K562 (cell line): ENCODE measurements at regions not wholly inside any gene's neighbourhood (a gene's known extent, or its start where the extent isn't known, plus 50 kb on each side); places are given as distances from the start of the nearest gene placed in this dataset.

Source experiments
- BCL6 ChIP-seq: fragments of 250-450 bp; sonication (Bioruptor Pico); IDR thresholded peaks from 2 replicates; pipeline ENCODE4 v1.4.0; 2020
- ILF3 ChIP-seq: fragments of 450-650 bp; IDR thresholded peaks from 2 replicates; pipeline ENCODE4 v1.6.1; 2018; ENCODE audit warnings: antibody characterized with exemption, mild to moderate bottlenecking, moderate library complexity, borderline replicate concordance
- NCOA1 ChIP-seq: fragments of 450-650 bp; IDR thresholded peaks from 2 replicates; pipeline ENCODE4 v1.6.1; 2016; ENCODE audit warnings: low read depth
- PHF8 ChIP-seq: fragments of 200-600 bp; sonication (generic); IDR thresholded peaks from 2 replicates; pipeline ENCODE4 v1.6.1; 2012; ENCODE audit warnings: mixed run types, mild to moderate bottlenecking, inconsistent platforms, low read length, moderate library complexity, borderline replicate concordance
- SRSF3 ChIP-seq: fragments of 200-400 bp; formaldehyde crosslinking; IDR thresholded peaks from 2 replicates; pipeline ENCODE4 v1.6.1; 2016; ENCODE audit warnings: mild to moderate bottlenecking, low read length, moderate library complexity; ENCODE audit not compliant: insufficient read depth
- ZBTB1 ChIP-seq: sonication (generic); formaldehyde crosslinking; IDR thresholded peaks from 2 replicates; pipeline ENCODE4 v1.8.1; 2023; ENCODE audit warnings: missing genetic modification reagents, low read depth, mild to moderate bottlenecking, borderline replicate concordance
- ZBTB33 ChIP-seq: sonication (generic); formaldehyde crosslinking; IDR thresholded peaks from 2 replicates; pipeline ENCODE4 v1.8.1; 2023; ENCODE audit warnings: mild to moderate bottlenecking, missing genetic modification reagents
- TF ChIP-seq, protein P1 (sequence below), 2 experiments: fragments of 450-650 bp; formaldehyde crosslinking in 1 of 2; IDR thresholded peaks; 2 replicates each; pipeline versions ENCODE4 v1.4.0 to v1.6.1; 2014 to 2020; ENCODE audit warnings: mild to moderate bottlenecking in 2 of 2, borderline replicate concordance in 1 of 2, low read depth in 1 of 2
- TF ChIP-seq, protein P2 (sequence below): fragments of 450-650 bp; IDR thresholded peaks from 2 replicates; pipeline ENCODE4 v1.6.1; 2014; ENCODE audit warnings: low read depth, mild to moderate bottlenecking, moderate library complexity, borderline replicate concordance

GRCh38 chr16:85323230-85323960, 211.1 kb upstream of the CIBAR2 start (continued):
- TF ChIP-seq, protein P1, sequence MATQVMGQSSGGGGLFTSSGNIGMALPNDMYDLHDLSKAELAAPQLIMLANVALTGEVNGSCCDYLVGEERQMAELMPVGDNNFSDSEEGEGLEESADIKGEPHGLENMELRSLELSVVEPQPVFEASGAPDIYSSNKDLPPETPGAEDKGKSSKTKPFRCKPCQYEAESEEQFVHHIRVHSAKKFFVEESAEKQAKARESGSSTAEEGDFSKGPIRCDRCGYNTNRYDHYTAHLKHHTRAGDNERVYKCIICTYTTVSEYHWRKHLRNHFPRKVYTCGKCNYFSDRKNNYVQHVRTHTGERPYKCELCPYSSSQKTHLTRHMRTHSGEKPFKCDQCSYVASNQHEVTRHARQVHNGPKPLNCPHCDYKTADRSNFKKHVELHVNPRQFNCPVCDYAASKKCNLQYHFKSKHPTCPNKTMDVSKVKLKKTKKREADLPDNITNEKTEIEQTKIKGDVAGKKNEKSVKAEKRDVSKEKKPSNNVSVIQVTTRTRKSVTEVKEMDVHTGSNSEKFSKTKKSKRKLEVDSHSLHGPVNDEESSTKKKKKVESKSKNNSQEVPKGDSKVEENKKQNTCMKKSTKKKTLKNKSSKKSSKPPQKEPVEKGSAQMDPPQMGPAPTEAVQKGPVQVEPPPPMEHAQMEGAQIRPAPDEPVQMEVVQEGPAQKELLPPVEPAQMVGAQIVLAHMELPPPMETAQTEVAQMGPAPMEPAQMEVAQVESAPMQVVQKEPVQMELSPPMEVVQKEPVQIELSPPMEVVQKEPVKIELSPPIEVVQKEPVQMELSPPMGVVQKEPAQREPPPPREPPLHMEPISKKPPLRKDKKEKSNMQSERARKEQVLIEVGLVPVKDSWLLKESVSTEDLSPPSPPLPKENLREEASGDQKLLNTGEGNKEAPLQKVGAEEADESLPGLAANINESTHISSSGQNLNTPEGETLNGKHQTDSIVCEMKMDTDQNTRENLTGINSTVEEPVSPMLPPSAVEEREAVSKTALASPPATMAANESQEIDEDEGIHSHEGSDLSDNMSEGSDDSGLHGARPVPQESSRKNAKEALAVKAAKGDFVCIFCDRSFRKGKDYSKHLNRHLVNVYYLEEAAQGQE (IDR thresholded peaks at IDR 0.05; ENCODE audit: borderline replicate concordance), result no peak
- TF ChIP-seq, protein P1 (CRISPR knock-in tag; IDR thresholded peaks at IDR 0.05; ENCODE audit: low read depth), result 0 out of 2 replicates have a peak, but pooled peaks have one; percentile 27
- TF ChIP-seq NCOA1 (no peak), PHF8 (0 out of 2 replicates have a peak, but pooled peaks have one; percentile 10), ZBTB1 (CRISPR knock-in tag) (0 out of 2 replicates have a peak, but pooled peaks have one; percentile 27), SRSF3 (no peak), ILF3 (no peak), BCL6 (CRISPR knock-in tag) (no peak), ZBTB33 (CRISPR knock-in tag) (peak; percentile 98)
- TF ChIP-seq, protein P2, sequence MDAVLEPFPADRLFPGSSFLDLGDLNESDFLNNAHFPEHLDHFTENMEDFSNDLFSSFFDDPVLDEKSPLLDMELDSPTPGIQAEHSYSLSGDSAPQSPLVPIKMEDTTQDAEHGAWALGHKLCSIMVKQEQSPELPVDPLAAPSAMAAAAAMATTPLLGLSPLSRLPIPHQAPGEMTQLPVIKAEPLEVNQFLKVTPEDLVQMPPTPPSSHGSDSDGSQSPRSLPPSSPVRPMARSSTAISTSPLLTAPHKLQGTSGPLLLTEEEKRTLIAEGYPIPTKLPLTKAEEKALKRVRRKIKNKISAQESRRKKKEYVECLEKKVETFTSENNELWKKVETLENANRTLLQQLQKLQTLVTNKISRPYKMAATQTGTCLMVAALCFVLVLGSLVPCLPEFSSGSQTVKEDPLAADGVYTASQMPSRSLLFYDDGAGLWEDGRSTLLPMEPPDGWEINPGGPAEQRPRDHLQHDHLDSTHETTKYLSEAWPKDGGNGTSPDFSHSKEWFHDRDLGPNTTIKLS, result 0 out of 2 replicates have a peak, but pooled peaks have one; percentile 0
